DMS153 treated with DMSO at 0.1 percent for 48 hours (cell line): ENCODE measurements at regions not wholly inside any gene's neighbourhood (a gene's known extent, or its start where the extent isn't known, plus 50 kb on each side); places are given as distances from the start of the nearest gene placed in this dataset.
"Not testable (repeated sequence)": the region's sequence is repeated elsewhere in the genome, so short reads cannot be mapped to it uniquely, and the experiment has no call there.

Source experiments
- DNase-seq: peaks from one replicate; lab custom pipeline; 2025; ENCODE audit not compliant: unreplicated experiment; lab: John Stamatoyannopoulos, UW

GRCh38 chr11:34001557-34002064, 49.9 kb upstream of the CAPRIN1 start:
- DNase-seq: no peak

DNA sequence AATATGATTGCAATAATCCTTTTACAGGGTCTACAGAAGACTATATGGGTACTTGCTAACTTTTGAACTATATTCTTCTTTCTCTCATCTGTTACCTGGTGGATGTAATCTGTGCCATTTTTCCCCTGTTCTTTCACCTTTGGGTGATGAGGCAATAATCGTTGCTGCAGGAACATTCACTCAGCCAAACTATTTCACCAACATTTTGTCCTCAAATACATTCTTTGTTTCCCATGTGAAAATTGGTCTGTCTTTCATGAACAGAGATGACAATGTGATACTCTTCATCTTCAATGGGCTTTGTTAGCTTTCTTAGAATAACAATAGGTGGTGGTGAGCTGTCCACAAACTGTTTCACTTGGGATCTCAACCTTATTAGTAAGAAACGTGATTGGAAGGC, 52.1 kb upstream of the CAPRIN1 start:
- DNase-seq: no peak

DNA sequence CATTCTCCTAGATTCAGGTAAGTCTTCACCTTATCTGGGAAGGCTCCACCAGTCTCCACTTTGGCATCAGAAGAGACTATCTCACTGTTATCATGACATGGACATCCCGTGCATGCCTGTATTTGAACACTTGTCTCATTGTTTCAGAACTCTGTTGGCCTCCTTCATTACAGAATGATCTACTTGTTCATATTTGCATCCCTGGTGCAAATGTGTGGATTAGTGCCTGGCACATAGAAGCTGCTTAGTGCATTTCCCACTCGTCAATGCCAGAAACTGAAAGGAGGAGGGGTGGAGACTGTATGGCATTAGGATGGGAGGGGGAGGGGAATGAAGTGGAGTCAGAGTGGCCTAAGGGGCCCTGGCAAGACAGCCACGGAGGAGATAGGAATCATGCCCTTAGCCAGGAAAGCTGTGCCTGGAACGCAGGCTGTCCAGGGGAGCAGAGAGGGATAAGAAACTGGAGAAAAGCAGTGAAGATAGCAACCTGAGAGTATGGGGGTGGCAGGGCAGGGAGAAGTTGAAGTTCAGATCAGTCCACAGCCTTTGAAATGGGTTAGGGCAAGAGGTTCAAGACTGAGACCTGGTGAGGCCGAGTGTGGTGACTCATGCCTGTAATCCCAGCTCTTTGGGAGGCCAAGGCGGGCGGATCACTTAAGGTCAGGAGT, 53.8 kb upstream of the CAPRIN1 start:
- peak; percentile 15 for DNase-seq

GRCh38 chr11:33996498-33997454, 54.8 kb upstream of the CAPRIN1 start:
- DNase-seq: peak; percentile 63

DNA sequence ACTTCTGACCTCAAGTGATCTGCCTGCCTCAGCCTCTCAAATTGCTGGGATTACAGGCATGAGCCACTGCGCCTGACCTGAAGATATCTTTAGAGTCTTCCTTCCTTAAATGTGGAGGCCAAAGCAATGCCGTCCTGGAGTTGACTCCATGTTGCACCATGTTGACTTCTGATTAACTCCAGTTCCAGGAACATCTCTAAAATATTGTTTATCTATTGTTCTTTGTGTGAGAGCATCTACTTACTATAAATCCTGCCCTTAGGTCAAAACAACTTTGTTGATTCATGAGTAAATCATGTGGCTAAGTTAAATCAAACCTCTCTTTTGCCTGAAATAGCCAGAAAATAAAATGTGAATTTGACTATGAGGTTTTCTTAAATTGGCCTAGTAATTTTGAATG, 56.6 kb upstream of the CAPRIN1 start:
- DNase-seq: no peak

DNA sequence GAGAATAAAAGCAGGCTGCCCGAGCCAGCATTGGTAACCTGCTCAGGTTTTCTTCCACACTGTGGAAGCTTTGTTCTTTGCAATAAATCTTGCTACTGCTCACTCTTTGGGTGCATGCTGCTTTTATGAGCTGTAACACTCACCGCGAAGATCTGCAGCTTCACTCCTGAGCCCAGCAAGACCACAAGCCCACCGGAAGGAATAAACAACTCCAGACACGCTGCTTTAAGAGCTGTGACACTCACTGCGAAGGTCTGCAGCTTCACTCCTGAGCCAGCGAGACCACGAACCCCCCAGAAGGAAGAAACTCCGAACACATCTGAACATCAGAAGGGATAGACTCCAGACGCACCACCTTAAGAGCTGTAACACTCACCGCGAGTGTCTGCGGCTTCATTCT, 60.4 kb upstream of the CAPRIN1 start:
- DNase-seq: not testable (repeated sequence)

- not testable (repeated sequence) for DNase-seq
These were observed 61.4 kb upstream of the CAPRIN1 start for GRCh38 chr11:33990131-33990530.

DNA sequence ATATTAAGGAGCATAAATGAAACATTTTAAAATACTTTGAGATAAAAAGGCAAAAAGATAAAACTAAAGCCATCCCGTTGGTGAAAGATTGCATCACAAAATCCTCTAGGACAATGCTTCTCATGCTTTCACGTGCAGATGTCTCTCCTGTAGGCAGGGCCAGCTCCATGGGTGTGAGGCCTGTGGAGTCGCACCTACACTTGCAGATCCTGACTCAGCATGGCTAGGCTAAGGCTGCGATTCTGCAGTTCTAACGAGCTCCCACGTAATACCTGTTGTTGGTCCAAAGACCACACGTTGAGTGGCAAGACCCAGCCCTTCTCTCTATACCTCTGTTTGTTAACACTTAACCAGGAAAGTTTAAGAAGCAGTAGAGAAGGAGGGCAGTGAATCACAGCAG, 62.1 kb upstream of the CAPRIN1 start:
- DNase-seq: no peak

GRCh38 chr11:33988586-33989370, 62.8 kb upstream of the CAPRIN1 start:
- no peak for DNase-seq

DNA sequence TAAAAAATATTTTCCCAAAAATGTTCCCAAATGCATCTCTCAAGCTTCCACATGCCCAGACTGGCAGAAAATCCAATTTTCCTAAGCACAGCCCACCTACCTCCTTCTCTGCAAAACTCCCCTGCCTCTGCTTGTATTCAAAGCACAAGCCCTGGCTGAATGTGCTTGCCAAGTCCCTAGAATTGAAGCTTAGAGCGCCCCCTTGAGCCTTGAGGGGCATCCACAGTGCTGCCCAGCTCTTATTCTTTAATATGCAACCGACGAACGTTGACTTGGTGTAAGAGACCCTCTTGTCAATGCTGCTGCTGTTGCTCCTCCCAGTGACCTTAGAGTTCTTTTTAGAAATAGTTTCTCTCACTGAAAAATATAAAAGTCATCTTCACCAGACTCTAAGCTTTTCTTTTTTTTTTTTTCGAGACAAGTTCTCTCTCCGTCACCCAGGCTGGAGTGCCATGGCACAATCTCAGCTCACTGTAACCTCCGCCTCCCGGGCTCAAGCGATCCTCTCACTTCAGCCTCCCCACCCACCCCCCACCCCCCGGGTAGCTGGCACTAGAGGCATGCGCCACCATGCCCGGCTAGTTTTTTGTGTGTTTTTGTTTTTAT, 63.5 kb upstream of the CAPRIN1 start:
- DNase-seq: peak; percentile 69

DNA sequence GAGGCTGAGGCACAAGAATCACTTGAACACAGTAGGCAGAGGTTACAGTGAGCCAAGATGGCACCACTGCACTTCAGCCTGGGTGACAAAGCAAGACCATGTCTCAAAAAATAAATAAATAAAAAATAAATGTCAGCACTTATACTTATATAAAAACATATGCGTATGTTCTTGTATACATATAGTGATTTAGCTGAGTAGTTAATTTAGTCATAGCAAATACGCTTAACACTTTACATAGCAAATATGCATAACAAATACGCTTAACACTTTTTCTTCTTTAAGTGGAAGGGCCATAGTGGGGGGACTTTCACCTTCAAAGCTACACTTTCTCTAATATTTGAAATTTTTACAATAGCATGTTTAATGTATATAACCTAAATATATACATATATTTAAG, 64.0 kb upstream of the CAPRIN1 start:
- DNase-seq: no peak

GRCh38 chr11:33986597-33987501, 64.7 kb upstream of the CAPRIN1 start:
- DNase-seq: not testable (repeated sequence)

DNA sequence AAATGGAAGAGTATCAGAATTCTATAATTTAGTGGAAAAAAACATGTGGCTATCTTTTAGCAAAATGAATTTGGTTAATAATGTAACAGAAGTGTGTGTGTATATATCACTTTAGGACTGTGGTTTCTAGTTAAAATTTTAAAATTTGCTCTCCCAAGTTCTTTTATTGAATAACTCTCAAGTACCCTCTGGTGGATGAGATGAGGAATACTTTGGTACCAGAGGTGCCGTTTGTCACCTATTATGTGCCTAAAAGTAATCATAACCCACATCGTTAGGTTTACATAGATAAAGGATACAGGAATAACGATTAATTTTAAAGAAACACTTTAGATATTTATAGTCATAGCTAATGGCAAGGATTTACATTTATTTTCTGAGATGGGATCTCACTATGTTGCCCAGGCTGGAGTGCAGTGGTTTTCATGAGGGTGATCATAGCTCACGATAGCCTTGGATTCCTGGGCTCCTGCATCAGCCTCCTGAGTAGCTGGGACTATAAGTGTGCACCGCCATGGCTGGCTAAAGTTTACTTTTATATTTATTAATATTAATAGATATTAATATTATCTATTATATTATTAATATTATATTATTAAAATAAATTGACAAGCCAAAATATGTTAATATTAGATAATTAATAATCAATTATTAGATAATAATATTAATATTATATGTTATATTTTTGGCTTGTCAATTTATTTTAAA, 66.7 kb upstream of the CAPRIN1 start:
- no peak for DNase-seq

DNA sequence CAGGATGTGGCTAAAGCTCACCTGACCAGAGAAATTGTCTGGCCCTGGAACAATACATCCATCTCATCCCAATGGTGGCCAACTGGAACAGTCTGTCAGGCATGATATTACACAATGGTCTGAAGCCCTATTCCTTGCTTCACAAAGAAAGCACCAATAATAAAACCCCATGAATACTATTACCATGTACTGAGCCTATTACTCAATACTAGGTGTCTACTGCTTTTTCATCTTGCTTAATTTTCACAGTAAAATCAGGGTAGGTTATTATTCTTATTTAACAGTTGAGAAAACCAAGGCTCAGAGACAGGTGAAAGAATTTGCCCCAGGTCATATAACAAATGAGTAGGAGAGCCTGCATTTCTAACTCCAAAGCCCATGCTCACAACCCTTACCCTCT, 68.9 kb upstream of the CAPRIN1 start:
- DNase-seq: no peak

DNA sequence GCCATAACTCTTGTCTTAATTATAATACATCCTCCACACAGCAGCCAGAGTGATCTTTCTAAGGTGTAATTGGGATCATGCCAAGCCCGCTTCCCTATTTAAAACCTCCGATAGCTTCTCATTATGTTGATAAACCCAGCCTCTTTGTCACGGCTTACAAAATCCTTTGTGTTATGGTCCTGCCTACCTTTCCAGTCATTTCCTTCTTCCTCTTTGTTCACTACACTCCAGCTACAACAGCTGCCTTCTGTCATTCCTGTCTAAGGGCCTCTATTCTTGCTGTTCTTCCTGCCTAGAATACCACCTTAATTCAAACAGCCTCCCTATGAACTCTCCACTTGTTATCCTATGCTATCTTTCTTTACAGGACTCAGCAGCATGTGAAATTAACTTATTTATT, 70.6 kb upstream of the CAPRIN1 start:
- DNase-seq: peak; percentile 93

DNA sequence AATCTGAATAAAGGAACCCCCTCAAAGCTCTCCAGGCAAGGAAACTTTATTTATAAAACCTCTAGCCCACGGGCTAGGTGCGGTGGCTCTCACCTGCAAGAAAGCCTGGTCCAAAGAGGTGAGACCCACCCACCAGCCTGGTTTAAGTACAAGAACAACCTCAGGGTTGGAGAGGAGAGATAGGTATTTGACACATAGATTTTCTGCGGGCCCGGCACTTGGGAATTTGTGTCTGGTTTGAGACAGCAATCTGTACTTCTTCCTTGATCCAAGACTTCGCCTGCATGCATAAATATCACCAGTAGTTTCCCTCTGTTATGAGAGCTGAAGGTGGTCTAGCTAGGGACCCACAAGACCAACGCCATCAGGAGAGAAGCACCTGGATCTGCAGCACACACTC, 73.2 kb upstream of the CAPRIN1 start:
- no peak for DNase-seq

- DNase-seq: no peak
These were observed 73.9 kb upstream of the CAPRIN1 start for GRCh38 chr11:33977676-33978075.

- DNase-seq: no peak
These were observed 74.9 kb upstream of the CAPRIN1 start for GRCh38 chr11:33976495-33977199.

DNA sequence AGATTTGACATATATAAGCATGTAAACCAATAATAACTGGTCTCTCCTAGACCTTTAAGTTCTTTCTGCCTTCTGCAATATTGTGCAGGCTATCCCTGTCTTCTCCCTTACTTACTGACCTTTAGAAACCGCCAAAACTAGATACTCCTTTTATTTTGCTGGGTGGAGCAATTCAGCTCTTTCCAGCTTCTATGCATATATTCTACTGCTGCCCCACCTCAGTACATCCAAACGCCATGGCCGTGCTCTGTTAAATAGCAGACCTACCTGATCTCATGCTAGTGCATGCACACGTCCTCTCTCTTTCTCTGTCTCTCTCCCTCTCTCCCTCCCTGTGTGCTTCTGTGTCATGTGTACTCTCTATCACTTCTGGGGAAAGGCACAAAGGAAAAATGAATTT, 76.7 kb upstream of the CAPRIN1 start:
- no peak for DNase-seq
